HepG2 (cell line): ENCODE measurements at regions not wholly inside any gene's neighbourhood (a gene's known extent, or its start where the extent isn't known, plus 50 kb on each side); places are given as distances from the start of the nearest gene placed in this dataset.

ENCODE experiments used
- CENPT ChIP-seq: sonication (generic); formaldehyde crosslinking; IDR thresholded peaks from 2 replicates; pipeline ENCODE4 v1.8.0; 2022; ENCODE audit warnings: low read depth, mild to moderate bottlenecking, moderate library complexity, missing genetic modification reagents
- CENPX ChIP-seq: sonication (generic); formaldehyde crosslinking; IDR thresholded peaks from 2 replicates; pipeline ENCODE4 v1.9.0; 2021; ENCODE audit warnings: mild to moderate bottlenecking, missing genetic modification reagents, moderate library complexity
- GABPB1 ChIP-seq: IDR thresholded peaks from 2 replicates; pipeline ENCODE4 v1.6.1; 2016; ENCODE audit warnings: mild to moderate bottlenecking, missing genetic modification reagents, moderate library complexity, missing compliant biosample characterization
- HNRNPUL1 ChIP-seq: fragments of 200-400 bp; formaldehyde crosslinking; IDR thresholded peaks from 2 replicates; pipeline ENCODE4 v1.6.1; 2017; ENCODE audit warnings: low read depth, mild to moderate bottlenecking, low read length, moderate library complexity
- MIER3 ChIP-seq: IDR thresholded peaks from 2 replicates; pipeline ENCODE4 v1.6.1; 2016; ENCODE audit warnings: missing compliant biosample characterization, borderline replicate concordance
- RARA ChIP-seq: IDR thresholded peaks from 2 replicates; pipeline ENCODE4 v1.6.1; 2016; ENCODE audit warnings: missing genetic modification reagents, missing compliant biosample characterization
- RERE ChIP-seq: IDR thresholded peaks from 2 replicates; pipeline ENCODE4 v1.6.1; 2016; ENCODE audit warnings: low read depth, missing genetic modification reagents, missing compliant biosample characterization
- TOPORS ChIP-seq: sonication (generic); formaldehyde crosslinking; IDR thresholded peaks from 2 replicates; pipeline ENCODE4 v1.8.0; 2023; ENCODE audit warnings: mild to moderate bottlenecking, missing genetic modification reagents
- ZNF101 ChIP-seq: sonication (generic); formaldehyde crosslinking; IDR thresholded peaks from 2 replicates; pipeline ENCODE4 v1.4.0; 2020; ENCODE audit warnings: mild to moderate bottlenecking, low read depth, missing genetic modification reagents, borderline replicate concordance
- ZNF142 ChIP-seq: sonication (generic); formaldehyde crosslinking; IDR thresholded peaks from 2 replicates; pipeline ENCODE4 v1.4.0; 2020; ENCODE audit warnings: missing genetic modification reagents
- ZNF256 ChIP-seq: sonication (generic); formaldehyde crosslinking; conservative IDR thresholded peaks from 2 replicates; pipeline ENCODE4 v1.4.0; 2020; ENCODE audit warnings: missing genetic modification reagents
- ZNF274 ChIP-seq: sonication (generic); formaldehyde crosslinking; IDR thresholded peaks from 2 replicates; pipeline ENCODE4 v1.5.1; 2020; ENCODE audit warnings: mild to moderate bottlenecking, missing genetic modification reagents
- ZNF282 ChIP-seq: fragments of 450-650 bp; IDR thresholded peaks from 2 replicates; pipeline ENCODE4 v1.6.1; 2018; ENCODE audit not compliant: partially characterized antibody
- ZNF484 ChIP-seq: sonication (generic); formaldehyde crosslinking; IDR thresholded peaks from 2 replicates; pipeline ENCODE4 v1.5.1; 2020; ENCODE audit warnings: mild to moderate bottlenecking, low read depth, missing genetic modification reagents, borderline replicate concordance
- ZNF556 ChIP-seq: sonication (generic); formaldehyde crosslinking; IDR thresholded peaks from 2 replicates; pipeline ENCODE4 v1.4.0; 2020; ENCODE audit warnings: mild to moderate bottlenecking, missing genetic modification reagents, borderline replicate concordance
- ZSCAN29 ChIP-seq: sonication (generic); formaldehyde crosslinking; conservative IDR thresholded peaks from 2 replicates; pipeline ENCODE4 v1.4.0; 2020; ENCODE audit warnings: mild to moderate bottlenecking, missing genetic modification reagents
- ZSCAN30 ChIP-seq: sonication (generic); formaldehyde crosslinking; IDR thresholded peaks from 2 replicates; pipeline ENCODE4 v1.5.0; 2020; ENCODE audit warnings: mild to moderate bottlenecking, missing genetic modification reagents

- TF ChIP-seq ZSCAN30 (CRISPR knock-in tag) (peak; percentile 26; the same call in 1 of the 2 replicates), ZNF556 (CRISPR knock-in tag) (peak; percentile 90), MIER3 (CRISPR knock-in tag) (peak; percentile 84; the same call in 1 of the 2 replicates), ZNF282 (no peak), ZNF484 (CRISPR knock-in tag) (0 out of 2 replicates have a peak, but pooled peaks have one; percentile 42), RERE (CRISPR knock-in tag) (0 out of 2 replicates have a peak, but pooled peaks have one; percentile 21), ZNF256 (CRISPR knock-in tag) (peak; percentile 88), ZSCAN29 (CRISPR knock-in tag) (peak; percentile 72), HNRNPUL1 (no peak), ZNF142 (CRISPR knock-in tag) (peak; percentile 96), ZNF274 (CRISPR knock-in tag) (peak; percentile 99), CENPX (no peak), TOPORS (peak; percentile 98), GABPB1 (CRISPR knock-in tag) (peak; percentile 91), CENPT (CRISPR knock-in tag) (peak; percentile 94; the same call in 1 of the 2 replicates), RARA (peak; percentile 68), ZNF101 (CRISPR knock-in tag) (peak; percentile 80; the same call in 1 of the 2 replicates)
These were observed 51.2 kb upstream of the RNF182 start (continued) for GRCh38 chr6:13873288-13874190.
